ENCODE measurements at regions not wholly inside any gene's neighbourhood (a gene's known extent, or its start where the extent isn't known, plus 50 kb on each side); places are given as distances from the start of the nearest gene placed in this dataset.

DNA sequence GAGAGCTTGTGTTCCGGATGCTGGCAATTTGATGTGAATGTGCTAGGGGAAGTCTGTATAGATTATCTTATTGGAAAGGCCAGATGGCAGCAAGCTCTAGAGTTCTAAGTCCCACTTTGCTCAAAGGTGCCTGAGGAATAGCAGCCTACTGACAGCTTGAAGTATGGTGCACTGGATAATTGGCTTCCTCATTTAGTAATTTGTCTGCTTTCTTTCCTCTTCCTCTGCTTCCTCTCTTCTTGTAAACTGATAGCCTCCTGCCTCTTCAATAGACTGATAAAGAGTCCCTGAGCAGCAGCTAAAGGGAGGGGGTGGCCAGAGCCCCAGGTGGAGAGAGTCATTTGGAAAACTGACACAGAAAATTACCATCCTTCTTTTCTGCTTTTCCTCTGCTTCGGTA is 177.3 kb downstream of the FGF1 start:
- H3K27ac ChIP-seq (ENCODE audit: low read depth, low read length) = no peak overlapping the region
- H3K4me3 ChIP-seq (ENCODE audit: low read depth, low read length) = no peak overlapping the region
- H3K4me1 ChIP-seq (ENCODE audit: control insufficient read depth, insufficient read depth, low read length, unreplicated experiment) = peaks cover 26% of the 10 kb centered on the region
- H3K36me3 ChIP-seq (ENCODE audit: insufficient read depth, low read length) = no peaks in the 10 kb centered on the region
- H3K79me2 ChIP-seq (ENCODE audit: control insufficient read depth, insufficient read depth, low read length, unreplicated experiment) = no peaks in the 10 kb centered on the region
- H3K27me3 ChIP-seq (ENCODE audit: insufficient read depth, low read length) = no peaks in the 10 kb centered on the region
- H2AFZ ChIP-seq (ENCODE audit: low read length, unreplicated experiment) = no peak overlapping the region

DNA sequence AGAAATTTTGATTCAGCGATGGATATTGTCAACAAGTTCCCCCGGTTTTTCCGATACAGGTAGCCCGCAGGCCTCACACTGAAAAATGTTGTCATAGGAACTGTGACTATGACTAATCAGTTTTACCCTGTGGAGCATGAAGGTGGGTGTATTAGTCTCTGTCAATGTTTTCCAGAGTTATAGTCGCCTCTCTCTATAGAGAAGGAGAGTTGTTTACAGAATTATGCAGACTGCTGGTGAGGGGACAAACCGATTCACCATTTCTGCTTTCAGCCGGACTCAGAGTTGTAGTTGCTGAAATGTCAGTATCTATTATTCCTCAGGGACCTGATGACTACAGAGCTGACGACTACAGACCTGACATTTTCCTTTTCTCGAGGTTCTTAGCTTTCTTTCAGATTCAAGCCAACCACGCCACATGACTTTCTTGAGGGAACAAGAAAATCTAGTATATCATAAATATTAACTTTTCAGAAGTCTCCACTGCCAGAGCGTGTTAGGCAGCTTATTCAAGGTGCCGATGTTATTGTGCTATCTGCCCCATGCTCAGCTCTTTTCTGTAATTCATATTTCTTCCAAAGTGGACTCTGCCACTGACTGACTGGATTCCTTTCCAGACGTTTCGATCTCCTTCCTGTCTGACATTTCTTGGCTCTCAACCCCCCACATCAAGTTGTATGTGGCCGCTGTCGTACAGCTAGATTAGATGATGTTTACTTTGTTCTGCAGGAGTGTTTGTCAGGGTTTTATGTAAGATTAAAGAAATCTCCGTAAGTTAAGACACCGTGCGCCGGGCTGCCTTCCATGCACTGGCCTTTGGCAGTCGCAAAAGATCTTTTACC is 178.1 kb downstream of the FGF1 start:
- Histone ChIP-seq H3K27ac (ENCODE audit: low read depth, low read length) (no peak overlapping the region), H3K4me1 (ENCODE audit: control insufficient read depth, insufficient read depth, low read length, unreplicated experiment) (peaks cover 17% of the 10 kb centered on the region), H2AFZ (ENCODE audit: low read length, unreplicated experiment) (no peak overlapping the region), H3K36me3 (ENCODE audit: insufficient read depth, low read length) (no peaks in the 10 kb centered on the region), H3K79me2 (ENCODE audit: control insufficient read depth, insufficient read depth, low read length, unreplicated experiment) (no peaks in the 10 kb centered on the region), H3K27me3 (ENCODE audit: insufficient read depth, low read length) (no peaks in the 10 kb centered on the region), H3K4me3 (ENCODE audit: low read depth, low read length) (no peak overlapping the region)

DNA sequence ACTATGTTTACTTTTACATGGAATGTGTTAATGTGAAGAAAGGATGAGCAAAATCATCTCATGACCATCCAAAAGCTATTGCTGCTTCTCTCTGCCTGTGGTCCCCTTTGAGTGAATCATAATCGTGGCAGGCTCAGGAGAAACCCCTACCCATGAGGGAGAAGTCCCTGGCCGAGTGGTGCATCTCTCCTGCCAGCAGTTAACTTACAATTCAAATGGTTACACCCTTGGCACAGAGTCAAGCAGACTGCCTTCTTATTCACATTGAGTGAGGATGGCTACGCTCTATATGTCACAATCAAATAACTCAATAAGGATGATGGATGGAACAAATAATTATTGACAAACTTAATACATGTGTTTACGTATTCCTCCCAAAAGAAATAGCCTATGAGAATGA is 179.1 kb downstream of the FGF1 start:
- Histone ChIP-seq H3K27me3 (ENCODE audit: insufficient read depth, low read length) (no peaks in the 10 kb centered on the region), H3K27ac (ENCODE audit: low read depth, low read length) (no peak overlapping the region), H3K4me3 (ENCODE audit: low read depth, low read length) (no peak overlapping the region), H3K4me1 (ENCODE audit: control insufficient read depth, insufficient read depth, low read length, unreplicated experiment) (peaks cover 11% of the 10 kb centered on the region), H3K79me2 (ENCODE audit: control insufficient read depth, insufficient read depth, low read length, unreplicated experiment) (no peaks in the 10 kb centered on the region), H2AFZ (ENCODE audit: low read length, unreplicated experiment) (no peak overlapping the region), H3K36me3 (ENCODE audit: insufficient read depth, low read length) (no peaks in the 10 kb centered on the region)

DNA sequence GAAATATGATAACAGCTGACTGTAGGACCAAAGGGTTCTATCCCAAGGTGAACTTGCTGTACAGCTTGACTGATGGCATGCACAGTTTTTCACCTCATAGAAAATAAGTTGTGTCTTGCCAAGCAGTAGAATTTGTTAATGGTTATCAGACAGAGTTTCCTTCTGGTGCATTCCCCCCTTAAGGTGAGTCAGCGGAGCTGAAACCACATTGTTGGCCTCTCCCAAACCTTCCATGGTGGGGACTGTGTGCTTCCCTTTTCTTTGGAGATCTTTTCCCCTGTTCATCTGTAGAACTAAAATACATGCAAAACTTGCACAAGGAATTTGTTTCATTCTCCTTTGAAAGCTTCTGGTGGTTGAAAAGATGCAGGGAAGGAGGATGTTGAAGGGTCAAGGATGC is 179.8 kb downstream of the FGF1 start:
- no peak overlapping the region for H3K27ac ChIP-seq (ENCODE audit: low read depth, low read length)
- no peaks in the 10 kb centered on the region for H3K27me3 ChIP-seq (ENCODE audit: insufficient read depth, low read length)
- peaks cover 11% of the 10 kb centered on the region for H3K4me1 ChIP-seq (ENCODE audit: control insufficient read depth, insufficient read depth, low read length, unreplicated experiment)
- H2AFZ ChIP-seq (ENCODE audit: low read length, unreplicated experiment) = no peak overlapping the region
- H3K36me3 ChIP-seq (ENCODE audit: insufficient read depth, low read length) = no peaks in the 10 kb centered on the region
- H3K4me3 ChIP-seq (ENCODE audit: low read depth, low read length) = no peak overlapping the region
- H3K79me2 ChIP-seq (ENCODE audit: control insufficient read depth, insufficient read depth, low read length, unreplicated experiment) = no peaks in the 10 kb centered on the region

DNA sequence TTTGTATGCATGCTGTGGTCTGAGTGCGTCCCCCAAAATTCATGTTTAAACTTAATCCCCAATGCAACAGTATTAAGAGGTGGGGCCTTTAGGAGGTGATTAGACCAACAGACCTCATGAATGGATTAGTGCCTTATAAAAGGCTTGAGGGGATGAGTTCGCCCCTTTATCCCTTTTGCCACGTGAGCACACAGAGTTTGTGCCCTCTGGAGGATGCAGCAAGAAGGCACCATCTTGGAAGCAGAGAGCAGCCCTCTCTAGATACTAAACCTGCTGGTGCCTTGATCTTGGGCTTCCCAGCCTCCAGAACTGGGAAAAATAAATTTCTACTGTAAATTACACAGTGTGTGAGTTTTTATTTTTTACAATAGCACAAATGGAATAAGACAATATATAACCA is 177.1 kb upstream of the SPRY4 start:
- peaks cover 11% of the 10 kb centered on the region for H3K4me1 ChIP-seq (ENCODE audit: control insufficient read depth, insufficient read depth, low read length, unreplicated experiment)
- no peak overlapping the region for H3K27ac ChIP-seq (ENCODE audit: low read depth, low read length)
- no peaks in the 10 kb centered on the region for H3K79me2 ChIP-seq (ENCODE audit: control insufficient read depth, insufficient read depth, low read length, unreplicated experiment)
- no peaks in the 10 kb centered on the region for H3K36me3 ChIP-seq (ENCODE audit: insufficient read depth, low read length)
- H3K4me3 ChIP-seq (ENCODE audit: low read depth, low read length) = no peak overlapping the region
- no peaks in the 10 kb centered on the region for H3K27me3 ChIP-seq (ENCODE audit: insufficient read depth, low read length)
- H2AFZ ChIP-seq (ENCODE audit: low read length, unreplicated experiment) = no peak overlapping the region

DNA sequence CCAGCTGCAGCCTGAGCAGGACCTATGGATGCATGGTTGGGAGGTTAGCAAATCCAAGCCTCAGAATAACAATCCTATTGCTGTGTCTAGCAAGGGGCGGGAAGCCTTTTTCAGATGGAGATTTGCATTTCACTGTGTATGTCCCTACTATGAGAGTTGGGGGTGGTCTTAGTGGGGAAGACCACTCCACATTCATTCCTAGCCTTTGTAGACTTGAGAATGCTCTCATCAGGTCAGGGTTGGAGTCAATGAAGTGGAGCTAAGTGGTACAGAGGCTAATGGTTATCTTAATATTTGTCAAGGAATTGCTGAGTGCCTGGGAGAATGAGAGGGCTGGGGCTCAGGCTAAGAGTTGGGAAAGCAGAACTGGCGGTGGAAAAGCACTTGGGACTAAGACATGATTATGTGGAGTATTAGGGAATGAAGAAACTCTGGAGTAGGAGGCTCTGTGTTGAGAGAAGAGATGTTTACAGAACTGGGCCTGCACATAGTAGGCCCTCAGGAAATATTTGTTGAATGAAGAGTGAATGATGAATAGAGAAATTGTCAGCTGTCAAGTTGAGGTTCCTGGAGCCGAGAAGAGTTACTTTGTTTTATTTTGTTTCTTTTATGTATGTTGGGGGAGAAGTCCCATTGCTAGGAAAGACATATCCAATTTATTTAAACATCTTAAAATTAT is 175.5 kb upstream of the SPRY4 start:
- no peak overlapping the region for H2AFZ ChIP-seq (ENCODE audit: low read length, unreplicated experiment)
- H3K4me1 ChIP-seq (ENCODE audit: control insufficient read depth, insufficient read depth, low read length, unreplicated experiment) = no peaks in the 10 kb centered on the region
- H3K79me2 ChIP-seq (ENCODE audit: control insufficient read depth, insufficient read depth, low read length, unreplicated experiment) = no peaks in the 10 kb centered on the region
- no peaks in the 10 kb centered on the region for H3K27me3 ChIP-seq (ENCODE audit: insufficient read depth, low read length)
- no peaks in the 10 kb centered on the region for H3K36me3 ChIP-seq (ENCODE audit: insufficient read depth, low read length)
- H3K27ac ChIP-seq (ENCODE audit: low read depth, low read length) = no peak overlapping the region
- no peak overlapping the region for H3K4me3 ChIP-seq (ENCODE audit: low read depth, low read length)

DNA sequence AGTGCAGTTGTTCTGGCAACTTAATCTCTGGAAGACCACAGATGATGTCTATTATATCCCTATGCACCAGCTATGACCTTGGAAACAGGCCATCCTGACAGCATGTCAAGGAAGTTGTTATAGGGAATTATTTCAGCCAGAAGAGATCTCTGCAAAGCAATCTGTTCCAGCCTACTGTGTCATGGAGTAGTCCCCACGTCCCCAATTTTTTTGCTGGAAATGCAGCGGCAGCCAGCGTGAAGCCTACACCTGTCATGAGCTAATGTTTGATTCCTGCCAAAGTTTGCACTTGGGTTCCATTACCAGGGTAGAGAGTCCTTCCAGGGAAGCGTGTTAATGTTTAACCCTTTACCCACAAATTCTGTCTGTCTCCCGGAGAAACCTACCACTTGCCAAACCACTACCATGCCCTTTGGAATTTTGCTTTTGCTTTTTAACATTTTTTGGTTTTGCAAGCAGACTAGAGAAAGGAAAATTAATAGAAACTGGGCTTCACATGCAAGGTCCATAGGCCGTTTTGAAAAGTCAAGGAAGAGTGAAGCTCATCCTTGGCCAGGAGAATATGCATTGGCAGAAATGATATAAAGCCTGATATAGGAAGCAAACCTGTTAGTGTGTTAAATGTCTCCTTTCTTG is 174.9 kb upstream of the SPRY4 start:
- Histone ChIP-seq H3K4me1 (ENCODE audit: control insufficient read depth, insufficient read depth, low read length, unreplicated experiment) (no peaks in the 10 kb centered on the region), H3K36me3 (ENCODE audit: insufficient read depth, low read length) (no peaks in the 10 kb centered on the region), H3K27ac (ENCODE audit: low read depth, low read length) (no peak overlapping the region), H3K27me3 (ENCODE audit: insufficient read depth, low read length) (no peaks in the 10 kb centered on the region), H3K4me3 (ENCODE audit: low read depth, low read length) (no peak overlapping the region), H2AFZ (ENCODE audit: low read length, unreplicated experiment) (no peak overlapping the region), H3K79me2 (ENCODE audit: control insufficient read depth, insufficient read depth, low read length, unreplicated experiment) (no peaks in the 10 kb centered on the region)

DNA sequence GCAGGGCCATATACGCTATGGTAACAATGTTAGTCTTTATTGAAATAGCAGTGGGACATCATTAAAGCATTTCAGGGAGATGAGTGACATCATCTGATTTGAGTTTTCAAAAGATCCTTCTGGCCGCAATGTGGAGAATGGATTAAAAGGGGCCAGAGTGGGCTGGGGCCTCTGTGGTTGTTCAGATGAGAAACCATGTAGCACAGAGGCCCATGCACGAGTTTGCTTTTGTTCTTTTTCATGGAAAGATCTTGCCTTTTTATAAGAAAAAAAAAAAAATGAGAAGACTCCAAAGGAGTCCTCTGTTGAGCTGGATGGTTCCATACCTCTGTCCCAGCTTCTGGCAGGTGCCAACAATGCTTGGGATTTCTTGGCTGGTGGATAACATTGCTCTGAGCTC is 173.5 kb upstream of the SPRY4 start:
- Histone ChIP-seq H3K27ac (ENCODE audit: low read depth, low read length) (no peak overlapping the region), H2AFZ (ENCODE audit: low read length, unreplicated experiment) (no peak overlapping the region), H3K4me3 (ENCODE audit: low read depth, low read length) (no peak overlapping the region), H3K4me1 (ENCODE audit: control insufficient read depth, insufficient read depth, low read length, unreplicated experiment) (peaks cover under 1% of the 10 kb centered on the region), H3K79me2 (ENCODE audit: control insufficient read depth, insufficient read depth, low read length, unreplicated experiment) (no peaks in the 10 kb centered on the region), H3K27me3 (ENCODE audit: insufficient read depth, low read length) (no peaks in the 10 kb centered on the region), H3K36me3 (ENCODE audit: insufficient read depth, low read length) (no peaks in the 10 kb centered on the region)

DNA sequence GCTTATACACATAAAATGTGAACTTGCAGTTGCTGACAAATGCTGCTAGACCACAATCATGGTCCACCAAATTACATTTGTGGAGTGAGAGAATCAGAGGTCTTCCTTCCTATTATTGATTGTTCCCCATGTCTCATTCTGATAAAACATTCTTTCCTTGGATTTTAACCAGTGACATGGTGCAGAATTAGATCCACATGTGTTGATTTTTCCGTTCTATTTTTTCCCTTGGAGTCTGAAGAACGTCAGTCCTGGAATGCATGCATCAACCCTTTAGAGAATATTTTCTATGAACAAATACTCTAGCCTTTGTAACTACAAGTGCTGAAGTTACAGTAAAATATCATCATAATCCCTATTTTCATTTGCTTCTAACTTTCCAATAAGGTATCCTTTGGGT is 170.7 kb upstream of the SPRY4 start:
- Histone ChIP-seq H3K27me3 (ENCODE audit: insufficient read depth, low read length) (no peaks in the 10 kb centered on the region), H3K4me1 (ENCODE audit: control insufficient read depth, insufficient read depth, low read length, unreplicated experiment) (peaks cover 13% of the 10 kb centered on the region), H3K36me3 (ENCODE audit: insufficient read depth, low read length) (no peaks in the 10 kb centered on the region)

DNA sequence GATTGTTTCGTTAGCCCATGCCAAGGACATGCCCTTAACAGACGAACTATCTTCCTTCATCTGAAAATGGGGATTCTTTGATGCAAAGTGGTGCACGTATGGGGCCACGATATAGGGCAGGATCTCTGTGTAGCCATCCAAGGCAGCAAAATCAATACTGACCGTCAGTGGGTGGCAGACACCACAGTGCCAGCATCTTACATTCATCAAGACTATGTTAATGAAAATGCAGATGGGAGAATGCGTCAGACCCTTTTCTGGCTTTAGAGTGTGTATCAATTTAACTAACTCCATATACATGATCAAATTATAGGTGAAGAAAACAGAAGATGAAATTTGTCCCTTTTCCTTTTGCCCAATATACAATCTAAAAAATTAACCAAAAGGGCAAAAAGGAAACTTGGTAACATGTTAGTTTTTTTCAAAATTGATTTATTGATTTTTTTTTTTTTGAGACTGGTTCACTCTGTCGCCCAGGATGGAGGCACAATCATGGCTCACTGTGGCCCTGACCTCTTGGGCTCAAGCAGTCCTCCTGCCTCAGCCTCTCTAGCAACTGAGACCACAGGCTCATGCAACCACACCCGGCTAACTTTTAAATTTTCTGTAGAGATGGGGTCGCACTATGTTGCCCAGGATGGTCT is 169.2 kb upstream of the SPRY4 start:
- Histone ChIP-seq H2AFZ (ENCODE audit: low read length, unreplicated experiment) (no peak overlapping the region), H3K4me1 (ENCODE audit: control insufficient read depth, insufficient read depth, low read length, unreplicated experiment) (peaks cover 13% of the 10 kb centered on the region), H3K27ac (ENCODE audit: low read depth, low read length) (no peak overlapping the region), H3K79me2 (ENCODE audit: control insufficient read depth, insufficient read depth, low read length, unreplicated experiment) (no peaks in the 10 kb centered on the region), H3K27me3 (ENCODE audit: insufficient read depth, low read length) (no peaks in the 10 kb centered on the region), H3K36me3 (ENCODE audit: insufficient read depth, low read length) (no peaks in the 10 kb centered on the region), H3K4me3 (ENCODE audit: low read depth, low read length) (no peak overlapping the region)

More for the DNA sequence above, 170.7 kb upstream of the SPRY4 start:
- Histone ChIP-seq H3K27ac (ENCODE audit: low read depth, low read length) (no peak overlapping the region), H3K79me2 (ENCODE audit: control insufficient read depth, insufficient read depth, low read length, unreplicated experiment) (no peaks in the 10 kb centered on the region), H3K4me3 (ENCODE audit: low read depth, low read length) (no peak overlapping the region), H2AFZ (ENCODE audit: low read length, unreplicated experiment) (no peak overlapping the region)
